Activated naive CD8-positive, alpha-beta T cell treated with anti-CD3 and anti-CD28 coated beads, Interleukin-2, amount 50 U/mL, for 24 hours (primary cell): ENCODE measurements at regions not wholly inside any gene's neighbourhood (a gene's known extent, or its start where the extent isn't known, plus 50 kb on each side); places are given as distances from the start of the nearest gene placed in this dataset.
"Not testable (repeated sequence)": the region's sequence is repeated elsewhere in the genome, so short reads cannot be mapped to it uniquely, and the experiment has no call there.

Experiments used
- ATAC-seq: fragments of 150-1000 bp; cut with Tn5 transposase; one replicate; pipeline ENCODE4 v1.10.0; 2021
- DNase-seq: peaks from one replicate; pipeline ENCODE4 v3.0.0; 2021
- H3K27ac Mint-ChIP-seq: one replicate; pipeline ENCODE4 v1.8.0; 2021; ENCODE audit warnings: mild to moderate bottlenecking, mixed read lengths
- H3K27me3 Mint-ChIP-seq: one replicate; pipeline ENCODE4 v1.8.0; 2021; ENCODE audit warnings: mixed read lengths
- H3K36me3 Mint-ChIP-seq: one replicate; pipeline ENCODE4 v1.8.0; 2021; ENCODE audit warnings: low read depth, mixed read lengths
- H3K4me1 Mint-ChIP-seq: one replicate; pipeline ENCODE4 v1.8.0; 2021; ENCODE audit warnings: mixed read lengths
- H3K4me3 Mint-ChIP-seq: one replicate; pipeline ENCODE4 v1.8.0; 2021; ENCODE audit warnings: mild to moderate bottlenecking, moderate library complexity, mixed read lengths
- H3K9me3 Mint-ChIP-seq: one replicate; pipeline ENCODE4 v1.8.0; 2021; ENCODE audit warnings: mixed read lengths

- no peak for ATAC-seq
- Mint-ChIP-seq H3K27me3 (no peaks in the 10 kb centered on the region), H3K27ac (no peak overlapping the region), H3K4me3 (no peak overlapping the region), H3K36me3 (no peaks in the 10 kb centered on the region), H3K9me3 (no peaks in the 10 kb centered on the region), H3K4me1 (no peaks in the 10 kb centered on the region)
- no peak for DNase-seq
These were observed 105.7 kb upstream of the FRMD1 start for GRCh38 chr6:168184701-168185100.

GRCh38 chr6:168183613-168183970 is 104.6 kb upstream of the FRMD1 start:
- no peak for ATAC-seq
- H3K9me3 Mint-ChIP-seq = no peaks in the 10 kb centered on the region
- peaks cover 3% of the 10 kb centered on the region for H3K27me3 Mint-ChIP-seq
- no peak for DNase-seq
- no peaks in the 10 kb centered on the region for H3K4me1 Mint-ChIP-seq
- H3K36me3 Mint-ChIP-seq = no peaks in the 10 kb centered on the region
- H3K4me3 Mint-ChIP-seq = no peak overlapping the region
- no peak overlapping the region for H3K27ac Mint-ChIP-seq

GRCh38 chr6:168182908-168183612 is 104.0 kb upstream of the FRMD1 start:
- ATAC-seq = no peak
- H3K4me3 Mint-ChIP-seq = no peak overlapping the region
- H3K27ac Mint-ChIP-seq = no peak overlapping the region
- H3K36me3 Mint-ChIP-seq = no peaks in the 10 kb centered on the region
- peaks cover 3% of the 10 kb centered on the region for H3K27me3 Mint-ChIP-seq
- no peaks in the 10 kb centered on the region for H3K4me1 Mint-ChIP-seq
- DNase-seq = no peak
- H3K9me3 Mint-ChIP-seq = no peaks in the 10 kb centered on the region

GRCh38 chr6:168182366-168182765 is 103.4 kb upstream of the FRMD1 start:
- Mint-ChIP-seq H3K4me3 (no peak overlapping the region), H3K36me3 (no peaks in the 10 kb centered on the region), H3K27ac (no peak overlapping the region), H3K27me3 (peaks cover 3% of the 10 kb centered on the region), H3K9me3 (no peaks in the 10 kb centered on the region), H3K4me1 (no peaks in the 10 kb centered on the region)
- DNase-seq = no peak
- ATAC-seq = no peak

GRCh38 chr6:168181876-168182275 is 102.9 kb upstream of the FRMD1 start:
- Mint-ChIP-seq H3K9me3 (no peaks in the 10 kb centered on the region), H3K4me3 (no peak overlapping the region), H3K27ac (no peak overlapping the region), H3K36me3 (no peaks in the 10 kb centered on the region), H3K4me1 (no peaks in the 10 kb centered on the region), H3K27me3 (peaks cover 3% of the 10 kb centered on the region)
- ATAC-seq (no peak), DNase-seq (no peak)

GRCh38 chr6:168181316-168181715 is 102.3 kb upstream of the FRMD1 start:
- Mint-ChIP-seq H3K36me3 (no peaks in the 10 kb centered on the region), H3K27ac (no peak overlapping the region), H3K9me3 (no peaks in the 10 kb centered on the region), H3K4me3 (no peak overlapping the region), H3K27me3 (peaks cover 3% of the 10 kb centered on the region), H3K4me1 (no peaks in the 10 kb centered on the region)
- ATAC-seq (no peak), DNase-seq (no peak)

- H3K36me3 Mint-ChIP-seq = no peaks in the 10 kb centered on the region
- DNase-seq (no peak), ATAC-seq (no peak)
- no peaks in the 10 kb centered on the region for H3K9me3 Mint-ChIP-seq
- H3K27ac Mint-ChIP-seq = no peak overlapping the region
- H3K27me3 Mint-ChIP-seq = peaks cover 3% of the 10 kb centered on the region
- H3K4me3 Mint-ChIP-seq = no peak overlapping the region
- no peaks in the 10 kb centered on the region for H3K4me1 Mint-ChIP-seq
These were observed 101.6 kb upstream of the FRMD1 start for GRCh38 chr6:168180548-168181011.

- Mint-ChIP-seq H3K4me1 (no peaks in the 10 kb centered on the region), H3K36me3 (no peaks in the 10 kb centered on the region), H3K4me3 (no peak overlapping the region), H3K9me3 (no peaks in the 10 kb centered on the region), H3K27me3 (peaks cover 3% of the 10 kb centered on the region), H3K27ac (no peak overlapping the region)
- DNase-seq (no peak), ATAC-seq (no peak)
These were observed 100.8 kb upstream of the FRMD1 start for GRCh38 chr6:168179702-168180382.

GRCh38 chr6:168179133-168179532 is 100.1 kb upstream of the FRMD1 start:
- ATAC-seq (no peak), DNase-seq (no peak)
- H3K27ac Mint-ChIP-seq = no peak overlapping the region
- no peaks in the 10 kb centered on the region for H3K36me3 Mint-ChIP-seq
- no peak overlapping the region for H3K4me3 Mint-ChIP-seq
- H3K27me3 Mint-ChIP-seq = peaks cover 6% of the 10 kb centered on the region
- no peaks in the 10 kb centered on the region for H3K9me3 Mint-ChIP-seq
- H3K4me1 Mint-ChIP-seq = no peaks in the 10 kb centered on the region

- no peaks in the 10 kb centered on the region for H3K9me3 Mint-ChIP-seq
- DNase-seq = no peak
These were observed 98.3 kb upstream of the FRMD1 start for GRCh38 chr6:168177103-168177891.

GRCh38 chr6:168171673-168172353 is 92.8 kb upstream of the FRMD1 start:
- Mint-ChIP-seq H3K9me3 (peaks cover 4% of the 10 kb centered on the region), H3K36me3 (no peaks in the 10 kb centered on the region), H3K4me3 (no peak overlapping the region), H3K4me1 (no peaks in the 10 kb centered on the region), H3K27ac (no peak overlapping the region), H3K27me3 (peaks cover 3% of the 10 kb centered on the region)
- DNase-seq (no peak), ATAC-seq (no peak)

More at GRCh38 chr6:168177103-168177891, 98.3 kb upstream of the FRMD1 start:
- no peak overlapping the region for H3K27ac Mint-ChIP-seq
- H3K36me3 Mint-ChIP-seq = no peaks in the 10 kb centered on the region
- H3K27me3 Mint-ChIP-seq = peaks cover 6% of the 10 kb centered on the region
- H3K4me1 Mint-ChIP-seq = no peaks in the 10 kb centered on the region
- H3K4me3 Mint-ChIP-seq = no peak overlapping the region
- no peak for ATAC-seq

GRCh38 chr6:168170841-168171601 is 92.0 kb upstream of the FRMD1 start:
- Mint-ChIP-seq H3K9me3 (peaks cover 4% of the 10 kb centered on the region), H3K4me3 (no peak overlapping the region), H3K4me1 (no peaks in the 10 kb centered on the region), H3K27me3 (peaks cover 3% of the 10 kb centered on the region), H3K27ac (no peak overlapping the region), H3K36me3 (peaks cover 2% of the 10 kb centered on the region)
- ATAC-seq = no peak
- DNase-seq = no peak

- H3K36me3 Mint-ChIP-seq = peaks cover 2% of the 10 kb centered on the region
- DNase-seq = no peak
- H3K27me3 Mint-ChIP-seq = peaks cover 3% of the 10 kb centered on the region
- ATAC-seq = no peak
- no peak overlapping the region for H3K4me3 Mint-ChIP-seq
- H3K9me3 Mint-ChIP-seq = peaks cover 4% of the 10 kb centered on the region
- no peaks in the 10 kb centered on the region for H3K4me1 Mint-ChIP-seq
- H3K27ac Mint-ChIP-seq = no peak overlapping the region
These were observed 90.6 kb upstream of the FRMD1 start for GRCh38 chr6:168169624-168170023.

- ATAC-seq, DNase-seq, H3K27ac Mint-ChIP-seq, H3K4me3 Mint-ChIP-seq, H3K36me3 Mint-ChIP-seq, H3K4me1 Mint-ChIP-seq, H3K9me3 Mint-ChIP-seq, H3K27me3 Mint-ChIP-seq: not testable (repeated sequence)
These were observed 89.9 kb upstream of the FRMD1 start for GRCh38 chr6:168168936-168169335.
